ENCODE measurements at regions not wholly inside any gene's neighbourhood (a gene's known extent, or its start where the extent isn't known, plus 50 kb on each side); places are given as distances from the start of the nearest gene placed in this dataset.

DNA sequence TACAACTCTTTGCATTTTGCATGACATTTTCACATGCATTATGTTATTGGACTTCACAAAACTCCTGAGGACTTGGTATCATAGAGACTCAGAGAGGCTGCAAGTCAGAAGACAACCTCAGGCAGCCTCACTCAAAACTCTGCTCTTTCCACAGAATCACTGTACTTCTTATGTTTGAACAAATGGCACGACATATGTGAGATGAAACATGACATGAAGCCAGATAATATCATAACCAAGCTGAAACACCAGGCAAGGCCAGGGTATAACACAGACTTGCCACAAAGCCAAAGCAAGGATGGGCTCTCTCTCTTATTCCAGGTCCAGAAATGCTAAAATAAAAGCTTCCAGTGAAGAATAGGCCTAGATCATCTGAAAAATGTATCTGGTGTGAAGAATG is 425.8 kb upstream of the CDH5 start:
- H3K9me3 Mint-ChIP-seq = peaks cover 5% of the 10 kb centered on the region
- H3K4me3 Mint-ChIP-seq = no peak overlapping the region
- no peak for DNase-seq (ENCODE audit: low spot score in 2 of 2)
- H3K27me3 Mint-ChIP-seq = peaks cover 2% of the 10 kb centered on the region
- ATAC-seq (ENCODE audit: low read depth) = no peak
- no peaks in the 10 kb centered on the region for H3K36me3 Mint-ChIP-seq
- H3K27ac Mint-ChIP-seq = no peak overlapping the region
- H3K4me1 Mint-ChIP-seq = no peaks in the 10 kb centered on the region

DNA sequence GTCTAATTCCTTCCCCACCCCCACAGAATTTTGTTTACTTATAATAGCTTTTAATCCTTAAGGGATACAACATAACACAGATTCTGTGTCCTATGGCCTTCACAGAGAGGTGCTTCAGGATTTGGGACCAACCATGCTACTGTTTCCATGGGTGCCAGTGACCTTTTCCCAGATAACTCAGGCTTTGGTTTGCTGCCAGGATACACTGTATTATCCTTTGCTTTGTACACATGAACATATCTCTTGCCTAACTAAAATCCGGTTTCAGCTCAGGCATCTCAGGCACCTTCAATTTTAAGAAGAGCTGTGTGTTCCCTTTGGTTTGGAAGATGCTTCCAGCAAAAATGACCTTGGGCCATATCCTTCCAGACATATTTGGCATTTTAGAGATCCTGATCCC is 428.4 kb upstream of the CDH5 start:
- H3K27ac Mint-ChIP-seq = no peak overlapping the region

DNA sequence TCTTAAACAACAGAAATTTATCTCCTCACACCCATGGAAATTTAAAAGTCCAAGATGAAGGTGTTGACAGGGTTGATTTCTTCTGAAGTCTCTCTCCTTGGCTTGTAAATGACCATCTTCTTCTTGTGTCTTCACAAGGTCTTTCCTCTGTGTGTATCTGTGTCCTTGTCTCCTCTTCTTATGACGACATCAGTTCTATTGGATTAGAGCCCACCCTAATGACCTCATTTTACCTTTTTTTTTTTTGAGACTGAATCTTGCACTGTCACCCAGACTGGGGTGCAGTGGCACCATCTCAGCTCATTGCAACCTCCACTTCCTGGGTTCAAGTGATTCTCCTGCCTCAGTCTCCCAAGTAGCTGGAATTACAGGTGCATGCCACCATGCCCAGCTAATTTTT is 429.0 kb upstream of the CDH5 start:
- no peak overlapping the region for H3K27ac Mint-ChIP-seq
- no peak overlapping the region for H3K4me3 Mint-ChIP-seq
- H3K9me3 Mint-ChIP-seq = peaks cover 7% of the 10 kb centered on the region
- DNase-seq (ENCODE audit: low spot score in 2 of 2) (no peak), ATAC-seq (ENCODE audit: low read depth) (no peak)
- H3K4me1 Mint-ChIP-seq = no peaks in the 10 kb centered on the region
- no peaks in the 10 kb centered on the region for H3K36me3 Mint-ChIP-seq
- peaks cover 2% of the 10 kb centered on the region for H3K27me3 Mint-ChIP-seq

More for the DNA sequence above, 428.4 kb upstream of the CDH5 start:
- H3K9me3 Mint-ChIP-seq = peaks cover 7% of the 10 kb centered on the region
- H3K36me3 Mint-ChIP-seq = no peaks in the 10 kb centered on the region
- no peaks in the 10 kb centered on the region for H3K4me1 Mint-ChIP-seq
- DNase-seq (ENCODE audit: low spot score in 2 of 2) (no peak), ATAC-seq (ENCODE audit: low read depth) (no peak)
- H3K27me3 Mint-ChIP-seq = peaks cover 2% of the 10 kb centered on the region
- no peak overlapping the region for H3K4me3 Mint-ChIP-seq

DNA sequence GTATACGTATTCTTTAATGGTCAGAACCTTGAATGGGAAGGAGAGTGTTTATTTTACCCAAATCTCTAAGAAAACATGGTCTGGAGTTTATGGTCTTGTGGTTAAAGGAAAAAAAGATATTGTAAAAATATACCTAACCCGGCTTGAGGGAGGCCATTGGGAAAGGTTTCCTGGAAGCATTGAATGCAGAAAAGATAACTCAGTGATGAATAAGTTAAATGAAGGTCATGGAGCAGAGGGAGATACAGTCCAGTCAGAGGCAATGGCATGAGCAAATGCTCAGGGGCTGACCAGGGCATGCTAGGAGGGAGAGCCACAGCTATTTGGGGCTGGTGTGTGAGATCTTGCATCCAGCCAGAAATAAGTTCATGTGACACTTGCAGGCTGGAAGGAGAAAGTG is 430.4 kb upstream of the CDH5 start:
- no peak for DNase-seq (ENCODE audit: low spot score in 2 of 2)
- peaks cover 5% of the 10 kb centered on the region for H3K9me3 Mint-ChIP-seq
- no peaks in the 10 kb centered on the region for H3K4me1 Mint-ChIP-seq
- H3K27me3 Mint-ChIP-seq = peaks cover 2% of the 10 kb centered on the region
- no peaks in the 10 kb centered on the region for H3K36me3 Mint-ChIP-seq
- ATAC-seq (ENCODE audit: low read depth) = no peak
- no peak overlapping the region for H3K27ac Mint-ChIP-seq
- no peak overlapping the region for H3K4me3 Mint-ChIP-seq

DNA sequence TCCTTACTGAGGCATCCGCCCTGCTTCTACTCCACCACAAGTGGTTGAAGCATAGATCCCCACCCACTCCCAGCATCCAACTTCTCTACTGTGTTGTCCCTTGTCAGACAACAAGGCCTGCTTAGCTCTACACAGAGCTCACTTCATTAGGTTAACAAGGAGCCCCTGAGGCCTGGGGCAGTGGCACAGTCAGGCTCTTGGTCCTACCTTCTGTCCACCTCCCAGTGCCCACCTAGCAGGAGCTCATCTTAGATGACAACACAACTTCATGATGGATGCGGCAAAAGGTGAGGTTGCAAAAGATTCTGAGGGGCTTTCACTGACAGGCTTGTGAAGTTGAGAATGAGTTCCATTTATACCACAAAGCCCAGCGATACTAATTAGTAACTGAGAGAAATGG is 432.0 kb upstream of the CDH5 start:
- Mint-ChIP-seq H3K9me3 (peaks cover 8% of the 10 kb centered on the region), H3K27me3 (peaks cover 2% of the 10 kb centered on the region), H3K4me1 (no peaks in the 10 kb centered on the region), H3K27ac (no peak overlapping the region), H3K36me3 (no peaks in the 10 kb centered on the region), H3K4me3 (no peak overlapping the region)
- DNase-seq (ENCODE audit: low spot score in 2 of 2) (no peak), ATAC-seq (ENCODE audit: low read depth) (no peak)

DNA sequence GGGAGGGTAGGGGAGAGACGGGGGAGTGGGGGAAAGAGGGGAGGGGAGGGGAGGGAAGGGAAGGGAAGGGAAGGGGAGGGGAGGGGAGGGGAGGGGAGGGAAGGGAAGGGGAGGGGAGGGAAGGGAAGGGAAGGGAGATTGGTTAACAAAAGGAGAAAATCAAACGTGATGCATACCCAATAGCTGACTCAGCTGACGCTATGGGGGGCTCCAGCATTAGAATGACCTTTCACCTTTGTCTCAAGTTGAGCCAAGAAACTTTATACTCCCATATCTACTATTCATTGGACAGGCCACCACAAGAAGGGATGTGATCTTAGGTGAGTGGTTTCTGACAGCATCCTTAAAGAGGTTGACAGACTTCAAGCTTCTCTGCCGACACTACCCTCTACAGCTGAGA is 432.8 kb upstream of the CDH5 start:
- H3K4me1 Mint-ChIP-seq = no peaks in the 10 kb centered on the region
- H3K27ac Mint-ChIP-seq = no peak overlapping the region
- no peaks in the 10 kb centered on the region for H3K36me3 Mint-ChIP-seq
- H3K27me3 Mint-ChIP-seq = peaks cover 2% of the 10 kb centered on the region
- no peak overlapping the region for H3K4me3 Mint-ChIP-seq
- DNase-seq (ENCODE audit: low spot score in 2 of 2) = no peak
- peaks cover 8% of the 10 kb centered on the region for H3K9me3 Mint-ChIP-seq
- ATAC-seq (ENCODE audit: low read depth) = no peak

DNA sequence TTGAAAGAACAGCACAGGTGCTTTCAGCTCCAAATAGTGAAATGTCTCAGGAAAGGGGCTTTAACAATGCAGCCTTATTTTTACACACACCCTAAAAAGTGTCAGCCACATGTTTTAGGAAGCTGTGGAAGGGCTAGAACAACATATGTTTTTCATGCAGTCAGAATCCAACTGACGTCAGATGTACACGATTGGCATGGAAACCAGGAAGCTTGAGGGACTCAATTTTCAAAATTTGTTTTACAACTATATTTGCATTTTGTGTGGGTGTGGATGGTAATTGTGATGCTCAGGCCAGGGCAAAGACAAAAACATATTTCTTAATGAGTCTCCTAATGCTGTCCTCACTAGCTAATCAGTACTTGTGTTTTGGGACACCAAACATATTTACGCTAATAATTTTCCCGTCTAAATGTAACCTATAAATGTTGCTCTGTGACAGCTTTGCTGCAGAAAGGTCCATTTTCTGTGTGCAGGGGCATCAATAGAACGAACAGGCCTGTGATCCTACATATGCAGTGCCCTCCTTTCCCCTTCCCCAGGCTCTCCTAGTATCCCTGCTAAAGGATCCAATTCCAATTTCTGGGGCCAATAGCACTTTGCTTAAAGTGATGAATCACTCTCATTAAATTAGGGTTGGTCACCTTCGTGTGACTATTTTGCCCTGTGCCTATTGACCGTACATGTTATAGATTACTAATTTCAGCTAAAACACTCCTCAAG is 434.0 kb upstream of the CDH5 start:
- Mint-ChIP-seq H3K27me3 (no peaks in the 10 kb centered on the region), H3K27ac (no peak overlapping the region), H3K4me3 (no peak overlapping the region), H3K4me1 (no peaks in the 10 kb centered on the region), H3K36me3 (no peaks in the 10 kb centered on the region), H3K9me3 (peaks cover 13% of the 10 kb centered on the region)
- DNase-seq (ENCODE audit: low spot score in 2 of 2) = no peak
- no peak for ATAC-seq (ENCODE audit: low read depth)

DNA sequence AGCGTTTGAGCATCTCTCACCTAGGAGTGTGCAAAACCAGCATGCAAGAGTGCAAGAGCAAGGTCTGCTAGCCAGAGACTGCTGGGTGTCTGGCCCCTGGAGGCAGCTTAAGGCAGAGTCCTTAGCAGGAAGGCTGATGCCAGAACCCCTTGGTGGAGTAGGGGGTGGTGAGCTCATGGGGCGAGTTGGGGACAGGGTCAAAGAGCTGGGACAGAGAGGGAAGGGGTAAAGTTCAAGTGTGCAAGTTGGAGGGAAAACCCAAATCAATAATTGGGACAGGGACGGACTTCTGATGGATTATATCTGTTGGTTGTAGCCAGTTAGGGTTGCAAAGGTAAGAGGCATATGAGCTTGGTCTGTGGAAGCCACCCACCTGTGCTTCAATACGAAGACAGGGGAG is 443.6 kb upstream of the CDH5 start:
- Mint-ChIP-seq H3K4me1 (no peaks in the 10 kb centered on the region), H3K27me3 (peaks cover 2% of the 10 kb centered on the region), H3K27ac (no peak overlapping the region), H3K9me3 (peaks cover 3% of the 10 kb centered on the region), H3K36me3 (no peaks in the 10 kb centered on the region), H3K4me3 (no peak overlapping the region)
- ATAC-seq (ENCODE audit: low read depth) = no peak
- DNase-seq (ENCODE audit: low spot score in 2 of 2) = no peak

DNA sequence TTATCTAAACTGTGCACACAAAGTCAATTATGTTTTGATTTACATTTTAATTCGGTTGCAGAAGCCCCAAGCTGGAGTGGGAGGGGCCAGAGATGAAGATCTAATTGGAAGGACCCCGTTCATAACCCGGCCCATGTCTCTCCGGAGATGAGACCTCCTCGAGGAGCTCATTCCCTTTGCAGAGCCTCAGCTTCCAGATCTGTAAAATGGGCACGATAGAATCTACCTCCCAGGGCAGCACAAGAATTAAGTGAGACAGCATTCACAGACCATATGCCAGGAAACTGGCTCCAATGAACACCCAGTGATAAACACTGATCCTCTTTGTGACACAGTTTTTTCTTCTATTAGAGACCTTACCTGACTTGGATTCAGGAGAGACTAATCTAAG is 446.5 kb upstream of the CDH5 start:
- Mint-ChIP-seq H3K27ac (no peak overlapping the region), H3K27me3 (peaks cover 2% of the 10 kb centered on the region), H3K4me1 (no peaks in the 10 kb centered on the region), H3K4me3 (no peak overlapping the region), H3K9me3 (peaks cover 3% of the 10 kb centered on the region), H3K36me3 (no peaks in the 10 kb centered on the region)
- ATAC-seq (ENCODE audit: low read depth) (no peak), DNase-seq (ENCODE audit: low spot score in 2 of 2) (no peak)

DNA sequence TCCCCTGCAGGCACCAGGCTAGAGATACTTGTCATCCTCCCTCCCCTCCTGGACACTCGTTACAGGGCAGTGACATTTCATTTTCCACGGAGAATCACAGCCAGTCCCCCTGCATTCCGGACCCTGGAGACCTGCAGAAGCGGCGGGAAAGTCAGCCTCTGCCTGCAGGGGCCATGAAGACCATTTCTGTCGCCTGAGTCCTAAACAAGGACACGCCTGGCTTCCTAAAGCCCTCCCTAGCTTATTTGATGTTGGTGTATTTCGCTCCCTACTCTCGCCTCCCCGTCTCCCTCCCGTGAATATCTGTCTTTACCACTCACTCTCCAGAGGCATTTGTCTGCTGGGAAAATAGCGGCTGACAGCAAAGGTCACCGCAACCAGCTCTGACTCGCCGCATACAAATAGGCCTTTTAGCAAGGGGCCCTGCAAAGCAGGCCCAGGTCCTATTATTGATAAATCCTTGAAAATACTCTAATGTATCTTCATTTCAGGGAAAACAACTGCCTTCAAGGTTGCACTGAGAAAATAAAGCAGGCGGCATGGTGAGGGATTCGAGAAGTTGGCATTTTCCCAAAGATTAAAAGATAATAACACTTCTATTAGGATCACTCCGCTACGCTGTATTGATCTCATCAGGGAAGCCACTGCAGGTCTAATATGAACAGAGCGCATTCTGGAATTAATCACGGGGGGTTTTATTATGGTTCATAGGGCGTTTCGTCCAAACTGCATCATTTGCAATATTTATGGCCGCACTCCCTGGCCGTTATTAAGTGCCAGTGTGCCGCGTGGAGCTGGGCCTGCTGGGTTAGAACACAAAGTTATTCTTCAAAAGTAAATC is 447.1 kb upstream of the CDH5 start:
- H3K36me3 Mint-ChIP-seq = no peaks in the 10 kb centered on the region
- ATAC-seq (ENCODE audit: low read depth) (no peak), DNase-seq (ENCODE audit: low spot score in 2 of 2) (no peak)
- peaks cover 2% of the 10 kb centered on the region for H3K27me3 Mint-ChIP-seq
- H3K4me3 Mint-ChIP-seq = no peak overlapping the region
- H3K9me3 Mint-ChIP-seq = peaks cover 3% of the 10 kb centered on the region
- no peak overlapping the region for H3K27ac Mint-ChIP-seq
- H3K4me1 Mint-ChIP-seq = no peaks in the 10 kb centered on the region

DNA sequence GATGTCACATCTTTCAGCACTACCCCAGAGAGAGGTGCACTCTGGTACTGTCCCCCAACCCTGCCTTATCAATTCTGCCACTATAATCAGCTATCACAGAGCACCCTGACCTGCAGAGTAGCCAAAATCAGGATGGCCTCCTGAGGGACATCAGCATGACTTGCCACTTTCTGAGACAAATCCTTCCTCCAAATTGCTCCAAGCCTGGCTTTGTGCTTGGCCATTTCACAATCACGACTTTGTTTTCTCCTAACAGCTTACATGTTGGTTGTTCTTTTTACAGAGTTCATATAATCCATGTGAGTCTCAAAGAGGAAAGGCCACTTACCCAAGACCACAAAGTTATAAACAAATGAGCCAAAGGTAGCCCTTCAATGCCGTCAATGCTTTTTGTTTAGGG is 449.0 kb upstream of the CDH5 start:
- no peaks in the 10 kb centered on the region for H3K36me3 Mint-ChIP-seq
- no peak overlapping the region for H3K27ac Mint-ChIP-seq
- H3K27me3 Mint-ChIP-seq = no peaks in the 10 kb centered on the region

DNA sequence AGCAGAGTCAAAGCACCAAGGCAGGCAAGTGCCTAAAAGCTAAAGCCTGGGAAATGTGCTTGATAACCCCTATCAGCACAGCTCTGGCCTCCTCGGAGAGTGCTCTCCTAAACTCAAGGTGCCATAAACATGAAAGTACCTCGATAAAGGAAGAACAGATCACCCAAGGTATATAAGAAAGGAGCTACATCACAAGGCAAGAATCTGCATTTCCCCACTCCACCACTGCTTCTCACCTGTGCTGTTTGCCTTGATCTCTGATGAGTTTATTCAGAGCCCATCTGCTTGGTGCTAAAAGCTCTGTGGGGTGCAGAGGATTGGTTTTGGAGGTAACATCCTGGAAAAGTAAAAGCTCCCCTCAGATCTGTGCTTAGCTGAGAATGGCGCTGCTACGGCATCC is 449.5 kb upstream of the CDH5 start:
- H3K27me3 Mint-ChIP-seq = no peaks in the 10 kb centered on the region
- H3K4me1 Mint-ChIP-seq = no peaks in the 10 kb centered on the region
- no peak for ATAC-seq (ENCODE audit: low read depth)
- peaks cover 6% of the 10 kb centered on the region for H3K9me3 Mint-ChIP-seq
- H3K36me3 Mint-ChIP-seq = no peaks in the 10 kb centered on the region
- H3K27ac Mint-ChIP-seq = no peak overlapping the region
- no peak overlapping the region for H3K4me3 Mint-ChIP-seq
- no peak for DNase-seq (ENCODE audit: low spot score in 2 of 2)

More for the DNA sequence above, 449.0 kb upstream of the CDH5 start:
- DNase-seq (ENCODE audit: low spot score in 2 of 2) (no peak), ATAC-seq (ENCODE audit: low read depth) (no peak)
- Mint-ChIP-seq H3K4me1 (no peaks in the 10 kb centered on the region), H3K4me3 (no peak overlapping the region), H3K9me3 (peaks cover 6% of the 10 kb centered on the region)

DNA sequence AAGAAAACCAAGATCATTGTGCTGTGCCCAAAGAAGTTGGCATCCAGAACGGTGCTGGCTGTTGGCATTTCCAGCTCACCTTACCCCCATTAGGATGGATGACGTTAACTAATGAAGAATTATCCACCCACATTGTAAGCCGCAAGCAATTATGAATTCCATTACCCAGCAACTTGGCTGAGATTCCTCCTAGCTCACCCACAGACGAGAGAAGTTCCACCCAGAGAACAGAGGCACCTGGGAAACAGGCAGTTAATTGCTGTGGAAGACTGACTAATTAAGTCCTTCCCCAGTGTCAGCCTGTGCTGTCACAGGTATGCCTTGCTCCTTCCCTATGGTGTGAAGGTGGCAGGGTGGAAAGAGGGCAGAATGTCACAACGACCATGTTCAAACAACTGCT is 456.2 kb upstream of the CDH5 start:
- no peak overlapping the region for H3K4me3 Mint-ChIP-seq
- no peak for DNase-seq (ENCODE audit: low spot score in 2 of 2)
- H3K36me3 Mint-ChIP-seq = no peaks in the 10 kb centered on the region
- H3K9me3 Mint-ChIP-seq = peaks cover 6% of the 10 kb centered on the region
- no peaks in the 10 kb centered on the region for H3K27me3 Mint-ChIP-seq
- H3K4me1 Mint-ChIP-seq = no peaks in the 10 kb centered on the region
- no peak for ATAC-seq (ENCODE audit: low read depth)
- no peak overlapping the region for H3K27ac Mint-ChIP-seq

DNA sequence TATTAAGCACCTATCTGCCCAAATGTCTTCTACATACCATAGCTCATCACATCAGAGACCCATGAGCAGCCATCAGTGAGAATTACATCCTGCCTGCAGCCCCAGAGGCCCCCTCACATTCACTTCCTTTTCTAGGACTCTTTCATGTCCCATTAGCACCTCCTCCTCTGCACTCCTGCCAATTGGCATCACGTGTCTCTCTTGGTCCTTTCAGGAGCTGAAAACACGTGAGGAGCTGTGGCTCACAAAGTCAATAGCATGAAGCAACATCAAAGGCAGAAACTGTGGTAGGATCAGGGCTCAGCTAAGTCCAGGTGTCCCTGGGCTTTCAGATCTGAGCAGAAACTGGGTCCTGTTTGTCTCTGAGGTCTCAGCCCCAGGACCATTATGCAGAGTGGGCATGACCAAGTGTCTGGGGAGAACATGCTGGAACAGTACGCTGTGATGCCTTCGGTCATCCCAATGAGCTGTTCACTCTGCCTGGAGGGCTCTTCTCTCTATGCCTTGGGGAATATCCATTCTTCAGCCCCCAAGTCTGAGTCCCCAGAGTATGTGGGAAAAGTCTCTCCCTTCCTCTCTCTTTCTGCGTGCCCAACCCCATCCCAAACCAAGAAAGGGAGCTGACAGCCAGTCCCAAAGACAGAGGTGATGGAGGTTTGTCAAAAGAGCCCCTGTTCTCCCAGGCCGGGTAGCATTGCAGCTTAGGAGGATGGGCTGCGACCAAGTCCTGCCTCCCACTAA is 457.0 kb upstream of the CDH5 start:
- H3K4me3 Mint-ChIP-seq = no peak overlapping the region
- peaks cover 6% of the 10 kb centered on the region for H3K9me3 Mint-ChIP-seq
- H3K27me3 Mint-ChIP-seq = no peaks in the 10 kb centered on the region
- H3K27ac Mint-ChIP-seq = no peak overlapping the region
- no peaks in the 10 kb centered on the region for H3K4me1 Mint-ChIP-seq
- ATAC-seq (ENCODE audit: low read depth) (no peak), DNase-seq (ENCODE audit: low spot score in 2 of 2) (no peak)
- no peaks in the 10 kb centered on the region for H3K36me3 Mint-ChIP-seq
